GM20000 (cell line): ENCODE measurements at regions not wholly inside any gene's neighbourhood (a gene's known extent, or its start where the extent isn't known, plus 50 kb on each side); places are given as distances from the start of the nearest gene placed in this dataset.
"Not testable (repeated sequence)": the region's sequence is repeated elsewhere in the genome, so short reads cannot be mapped to it uniquely, and the experiment has no call there.

ENCODE experiments used
- DNase-seq: peaks from one replicate; pipeline ENCODE4 v3.0.0; 2012; ENCODE audit warnings: low spot score
- CTCF ChIP-seq: IDR thresholded peaks from 2 replicates; pipeline ENCODE4 v1.5.1; 2012; ENCODE audit warnings: mild to moderate bottlenecking, control low read depth; ENCODE audit errors: extremely low read depth, missing control alignments

DNA sequence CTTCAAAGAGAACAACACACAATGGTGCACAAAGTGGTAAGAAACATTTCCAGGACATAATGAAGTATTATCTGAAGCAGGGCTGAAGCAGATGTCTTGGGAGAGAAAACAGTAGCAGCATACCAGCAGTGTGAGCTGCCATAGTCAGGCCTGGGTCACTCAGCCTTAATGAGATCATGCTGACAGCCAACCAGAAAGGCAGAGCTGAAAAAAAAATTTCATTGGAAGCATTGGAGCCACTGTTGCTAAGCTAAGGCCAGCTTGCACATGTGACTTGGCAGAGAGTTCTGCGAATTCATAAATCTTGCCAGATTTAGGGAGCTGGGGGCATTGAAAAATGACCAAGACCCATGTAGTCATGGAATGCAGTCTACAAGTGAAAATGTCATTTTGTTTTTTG is 444.0 kb upstream of the PITX2 start:
- no peak for DNase-seq
- TF ChIP-seq CTCF: no peak

- no peak for DNase-seq
- TF ChIP-seq CTCF: no peak
Observed at GRCh38 chr4:111068883-111069282, 446.0 kb upstream of the PITX2 start.

GRCh38 chr4:111070390-111070789 is 447.5 kb upstream of the PITX2 start:
- TF ChIP-seq CTCF: no peak
- no peak for DNase-seq

- no peak for TF ChIP-seq CTCF
- DNase-seq: no peak
Observed at GRCh38 chr4:111074523-111075114, 451.7 kb upstream of the PITX2 start.

GRCh38 chr4:111076299-111076698 is 453.4 kb upstream of the PITX2 start:
- DNase-seq: not testable (repeated sequence)

GRCh38 chr4:111108153-111108552 is 485.3 kb upstream of the PITX2 start:
- DNase-seq: no peak
- no peak for TF ChIP-seq CTCF

DNA sequence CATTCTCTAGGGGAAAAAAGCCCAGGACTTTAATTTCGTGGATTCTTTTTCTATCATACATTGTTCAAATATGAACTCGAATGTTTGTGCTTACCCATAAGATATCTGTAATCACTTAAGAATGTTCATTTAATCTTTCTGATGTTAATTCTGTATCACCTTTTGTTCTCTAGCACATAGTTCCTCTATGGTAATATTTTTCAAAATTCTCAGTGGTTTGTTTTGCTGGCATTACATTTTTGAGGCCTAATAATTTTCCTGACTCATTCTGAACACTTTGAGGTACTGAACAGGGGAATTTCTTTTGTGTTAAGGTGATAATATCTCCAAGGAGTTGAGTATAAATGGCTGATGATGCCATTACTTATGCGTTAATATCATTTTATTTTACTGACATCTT is 490.7 kb upstream of the PITX2 start:
- no peak for DNase-seq
- TF ChIP-seq CTCF: no peak

DNA sequence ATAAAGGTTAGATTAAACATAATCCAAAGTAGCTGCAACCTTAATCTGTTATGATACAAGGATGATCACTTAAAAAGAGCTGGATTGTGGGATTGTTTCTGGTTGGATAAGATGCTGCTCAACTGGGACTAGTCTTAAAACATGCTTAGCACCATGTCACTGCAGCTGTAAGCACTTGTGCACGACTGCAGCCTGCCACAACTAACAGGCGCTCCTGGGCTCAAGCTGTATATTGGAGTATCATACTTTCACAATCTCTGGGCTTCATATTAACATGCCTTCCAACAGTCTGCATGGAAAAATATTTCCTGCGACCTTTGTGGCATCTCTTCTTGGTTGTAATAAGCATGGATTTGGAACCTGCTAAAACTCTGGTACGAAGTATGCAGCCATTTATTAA is 493.0 kb upstream of the PITX2 start:
- no peak for DNase-seq
- TF ChIP-seq CTCF: no peak
